K562 (cell line): ENCODE measurements at regions not wholly inside any gene's neighbourhood (a gene's known extent, or its start where the extent isn't known, plus 50 kb on each side); places are given as distances from the start of the nearest gene placed in this dataset.

ENCODE experiments used
- ATAC-seq: fragments of 200-7000 bp; cut with Tn5 transposase; 3 replicates; pipeline ENCODE4 v1.9.1; 2020; ENCODE audit warnings: moderate library complexity
- BruUV-seq: library from RNA; stranded (reverse); fragments of 400-500 nt; replicated peaks from 2 replicates; lab custom pipeline; 2021; lab: Mats Ljungman, UMichigan
- CTCF ChIA-PET: fragments of 300-600 bp; formaldehyde crosslinking; extraction: SDS; loops from one replicate; lab custom pipeline; 2021; ENCODE audit warnings: low intra/inter-chr PET ratio; lab: Yijun Ruan, JAX
- POLR2A ChIA-PET: fragments of 300-600, 350-650 bp; sonication (Branson Sonifier 250); formaldehyde crosslinking; extraction: SDS; loops from one replicate; lab custom pipeline; 2021; ENCODE audit warnings: antibody characterized with exemption, inconsistent platforms; lab: Yijun Ruan, JAX
- DNase-seq, 4 experiments: peaks; one replicate each; pipeline versions ENCODE4 v3.0.0 to v3.0.0-alpha.2; 2011 to 2018; ENCODE audit warnings: low spot score in 3 of 4, mixed read lengths in 3 of 4; ENCODE audit errors: extremely low read depth in 1 of 4
- FAIRE-seq: peaks from 2 replicates; lab custom pipeline; 2011; peaks lifted over from hg19 to GRCh38; lab: Jason Lieb, UNC
- H2AFZ ChIP-seq: 2 replicates; pipeline ENCODE4 v1.6.0; 2011; ENCODE audit warnings: low read depth, low read length, control low read depth, inconsistent platforms
- H3K27ac ChIP-seq: fragments of 200-600 bp; 3 replicates; pipeline ENCODE4 v1.8.0; 2011; ENCODE audit warnings: low read depth, mild to moderate bottlenecking, control low read depth, inconsistent platforms, low read length, moderate library complexity, mixed read lengths; ENCODE audit errors: extremely low read depth
- H3K27me3 ChIP-seq, 2 experiments: fragments of 300-600 bp in 1 of 2; 2 replicates in 1 of 2; 3 replicates in 1 of 2; pipeline versions ENCODE4 v1.6.0 to v1.8.0; 2011; ENCODE audit warnings: inconsistent platforms in 2 of 2, low read length in 2 of 2, mild to moderate bottlenecking in 1 of 2, mixed read lengths in 1 of 2, moderate library complexity in 1 of 2; ENCODE audit not compliant: control insufficient read depth in 2 of 2, insufficient read depth in 2 of 2
- H3K36me3 ChIP-seq: fragments of 300-600 bp; 3 replicates; pipeline ENCODE4 v1.8.0; 2011; ENCODE audit warnings: mild to moderate bottlenecking, low read length, inconsistent platforms; ENCODE audit not compliant: control insufficient read depth, insufficient read depth
- H3K4me1 ChIP-seq, 2 experiments: fragments of 200-600 bp in 1 of 2; replicated peaks in 1 of 2; 2 replicates in 1 of 2; 3 replicates in 1 of 2; pipeline versions ENCODE4 v1.5.1 to v1.8.0; 2011; ENCODE audit warnings: inconsistent platforms in 2 of 2, low read length in 2 of 2, mild to moderate bottlenecking in 1 of 2, mixed read lengths in 1 of 2, moderate library complexity in 1 of 2; ENCODE audit not compliant: control insufficient read depth in 2 of 2, insufficient read depth in 2 of 2
- H3K4me2 ChIP-seq: 2 replicates; pipeline ENCODE4 v1.6.1; 2011; ENCODE audit warnings: low read length, control low read depth, inconsistent platforms, mixed read lengths; ENCODE audit not compliant: insufficient read depth
- H3K4me3 ChIP-seq: fragments of 200-600 bp; sonication (generic), shearing (Covaris generic); 2 replicates; pipeline ENCODE4 v1.5.1; 2016; ENCODE audit warnings: control low read depth, inconsistent platforms
- H3K79me2 ChIP-seq: fragments of 200-600 bp; 3 replicates; pipeline ENCODE4 v1.8.0; 2011; ENCODE audit warnings: low read length, inconsistent platforms; ENCODE audit not compliant: control insufficient read depth, insufficient read depth
- H3K9ac ChIP-seq, 2 experiments: 2 replicates each; pipeline versions ENCODE4 v1.6.0 to v1.6.1; 2011; ENCODE audit warnings: low read depth in 2 of 2, low read length in 2 of 2, control low read depth in 1 of 2, inconsistent platforms in 1 of 2, mild to moderate bottlenecking in 1 of 2, mixed read lengths in 1 of 2; ENCODE audit not compliant: insufficient read depth in 1 of 2
- H3K9me1 ChIP-seq: one replicate; pipeline ENCODE4 v1.6.0; 2011; ENCODE audit warnings: inconsistent platforms, mild to moderate bottlenecking, low read length, moderate library complexity; ENCODE audit not compliant: control insufficient read depth, insufficient read depth
- H3K9me3 ChIP-seq: replicated peaks from 2 replicates; pipeline ENCODE4 v1.5.1; 2011; ENCODE audit warnings: low read depth, low read length, inconsistent platforms; ENCODE audit not compliant: control insufficient read depth, insufficient read depth
- H4K20me1 ChIP-seq: replicated peaks from 2 replicates; pipeline ENCODE4 v1.6.1; 2011; ENCODE audit warnings: low read length, inconsistent platforms, mixed read lengths; ENCODE audit not compliant: control insufficient read depth, insufficient read depth
- BHLHE40 ChIP-seq: IDR thresholded peaks from 2 replicates; pipeline ENCODE4 v1.6.1; 2011; ENCODE audit warnings: low read length, improper control_type of control experiment
- ELF1 ChIP-seq: fragments of 200-800 bp; sonication (Bioruptor generic); IDR thresholded peaks from 2 replicates; pipeline ENCODE4 v1.6.1; 2016; ENCODE audit warnings: missing genetic modification characterization, missing compliant biosample characterization
- SMAD4 ChIP-seq: fragments of 250-450 bp; sonication (Bioruptor Pico); conservative IDR thresholded peaks from 2 replicates; pipeline ENCODE4 v1.8.0; 2021; ENCODE audit warnings: inconsistent platforms, mild to moderate bottlenecking, moderate library complexity
- ZNF699 ChIP-seq: fragments of 250-450 bp; sonication (Bioruptor Pico); IDR thresholded peaks from 2 replicates; pipeline ENCODE4 v1.8.0; 2021; ENCODE audit warnings: mild to moderate bottlenecking, moderate library complexity; ENCODE audit not compliant: insufficient replicate concordance
- ZNF79 ChIP-seq: fragments of 250-450 bp; sonication (Bioruptor Pico); IDR thresholded peaks from 2 replicates; pipeline ENCODE4 v1.4.0; 2020; ENCODE audit warnings: low read depth, mild to moderate bottlenecking, moderate library complexity
- WGBS: fragments of 100-300 bp; shearing (Covaris generic); methylation state at CpG from one replicate; pipeline ENCODE4 v1.1.6; 2016; ENCODE audit warnings: low coverage, mixed read lengths; ENCODE audit not compliant: insufficient coverage; ENCODE audit errors: missing lambda C conversion rate; 5-methylcytosine and 5-hydroxymethylcytosine counted together
- in situ Hi-C: fragments of 300-500 bp; cut with MboI; formaldehyde crosslinking; loops from 4 replicates; pipeline ENCODE4 v1.15.0; 2018; ENCODE audit warnings: inconsistent platforms, mixed read lengths
- intact Hi-C: fragments of 100-400 bp; cut with micrococcal nuclease; formaldehyde crosslinking; loops from 2 replicates; pipeline ENCODE4 v1.14.2; 2022

GRCh38 chr1:209250861-209251636 is 332.5 kb upstream of the CAMK1G start:
- WGBS: 0% methylated on average over 4 of the region's 4 CpGs
- Histone ChIP-seq H3K36me3 (no peaks in the 10 kb centered on the region), H3K79me2 (no peaks in the 10 kb centered on the region), H3K9me3 (no peaks in the 10 kb centered on the region), H3K9me1 (no peaks in the 10 kb centered on the region), H3K27ac (no peak overlapping the region), H4K20me1 (no peaks in the 10 kb centered on the region), H3K4me1 (no peaks in the 10 kb centered on the region), H3K4me2 (no peak overlapping the region), H3K9ac (no peak overlapping the region), H2AFZ (no peak overlapping the region)
- ChIA-PET POLR2A (no interaction called here), CTCF (interaction anchor here (0.6 kb wide), 1 partner anchor 1441 kb away, joined by 3 read pairs; no protein-coding TSS in a partner anchor)
- intact Hi-C loops: no loop called here
- DNase-seq: no peak
- in situ Hi-C loops: no loop called here
- no TSS peak for BruUV-seq
- no peak for FAIRE-seq
- no peak for ATAC-seq
- no peak for TF ChIP-seq ZNF79 (CRISPR knock-in tag)
- no peak for TF ChIP-seq ZNF699
- TF ChIP-seq ELF1 (tag): no peak
- TF ChIP-seq SMAD4 (CRISPR knock-in tag): no peak
- TF ChIP-seq, all 486 proteins: peak for 0
- Histone ChIP-seq H3K4me3 (no peak overlapping the region), H3K27me3 (no peaks in the 10 kb centered on the region)

DNA sequence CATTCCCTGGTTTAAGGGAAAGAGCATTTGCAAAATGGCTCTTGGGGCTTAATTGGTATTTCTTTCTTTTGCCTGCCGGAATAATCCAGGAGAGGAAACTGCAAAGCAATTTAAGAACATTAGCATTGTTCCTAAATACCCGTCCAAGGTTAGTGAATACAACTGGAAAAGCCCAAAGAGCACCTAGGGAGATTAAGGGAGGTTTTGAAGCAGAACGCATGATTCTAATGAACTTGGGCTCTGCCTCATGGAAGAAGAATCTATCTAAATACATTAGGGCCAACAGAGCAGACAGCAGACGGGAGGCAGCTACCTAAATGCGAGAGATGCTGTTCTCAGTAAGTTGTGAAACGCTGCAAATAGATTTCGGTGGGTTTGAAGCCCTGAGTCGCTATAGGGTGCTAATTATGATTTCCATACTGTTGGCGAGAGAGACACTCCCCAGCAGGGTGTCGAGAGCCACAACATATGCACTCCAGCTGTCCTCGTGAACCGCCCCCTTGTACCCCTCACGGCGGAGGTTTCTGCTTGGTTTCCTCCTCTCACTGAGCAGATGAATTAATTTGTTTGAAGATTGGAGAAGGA is 326.7 kb upstream of the CAMK1G start:
- H3K27me3 ChIP-seq: no peaks in the 10 kb centered on the region
- no peaks in the 10 kb centered on the region for H3K4me1 ChIP-seq
- FAIRE-seq (no peak), ATAC-seq (no peak), DNase-seq (no peak)
- BruUV-seq: no TSS peak
- no peaks in the 10 kb centered on the region for H4K20me1 ChIP-seq
- intact Hi-C loops (no loop called here), in situ Hi-C loops (no loop called here)
- H3K9me1 ChIP-seq: no peaks in the 10 kb centered on the region
- POLR2A ChIA-PET: no interaction called here
- H3K4me2 ChIP-seq: no peak overlapping the region
- no peak overlapping the region for H2AFZ ChIP-seq
- no peak overlapping the region for H3K9ac ChIP-seq
- H3K36me3 ChIP-seq: no peaks in the 10 kb centered on the region
- CTCF ChIA-PET: no interaction called here
- H3K4me3 ChIP-seq: no peak overlapping the region
- no peaks in the 10 kb centered on the region; the same call in 1 of the 2 replicates for H3K9me3 ChIP-seq
- no peaks in the 10 kb centered on the region for H3K79me2 ChIP-seq
- WGBS: under 1% methylated on average over 14 of the region's 14 CpGs
- no peak for TF ChIP-seq BHLHE40
- TF ChIP-seq, all 486 proteins: peak for 0
- no peak overlapping the region for H3K27ac ChIP-seq
